IMR-90 (cell line): ENCODE measurements at regions not wholly inside any gene's neighbourhood (a gene's known extent, or its start where the extent isn't known, plus 50 kb on each side); places are given as distances from the start of the nearest gene placed in this dataset.

Experiments used
- ATAC-seq: fragments of 200-7000 bp; cut with Tn5 transposase; 2 replicates; pipeline ENCODE4 v1.9.1; 2020; ENCODE audit warnings: low read depth, mild to moderate bottlenecking, moderate library complexity
- BruUV-seq: library from RNA; stranded (reverse); fragments of 400-500 nt; replicated peaks from 2 replicates; lab custom pipeline; 2021; lab: Mats Ljungman, UMichigan
- CTCF ChIA-PET: fragments of 300-600 bp; formaldehyde crosslinking; extraction: SDS; loops from one replicate; lab custom pipeline; 2021; ENCODE audit warnings: antibody characterized with exemption; lab: Yijun Ruan, JAX
- POLR2A ChIA-PET: fragments of 300-600 bp; sonication (Branson Sonifier 250); formaldehyde crosslinking; loops from one replicate; lab custom pipeline; 2022; ENCODE audit warnings: antibody characterized with exemption; ENCODE audit not compliant: unreplicated experiment; lab: Charles Lee
- DNase-seq: peaks from one replicate; pipeline ENCODE4 v3.0.0; 2013
- H2AFZ ChIP-seq: replicated peaks from 2 replicates; pipeline ENCODE3; 2013; ENCODE audit warnings: low read length, mild to moderate bottlenecking; ENCODE audit not compliant: poor library complexity
- H2AK5ac ChIP-seq: 2 replicates; pipeline ENCODE4 v1.6.1; 2013; ENCODE audit warnings: low read depth, low read length, inconsistent platforms
- H2AK9ac ChIP-seq: replicated peaks from 2 replicates; pipeline ENCODE3; 2013; ENCODE audit warnings: mild to moderate bottlenecking, low read depth, low read length, moderate library complexity; ENCODE audit not compliant: poor library complexity
- H2BK120ac ChIP-seq: 2 replicates; pipeline ENCODE4 v1.6.1; 2013; ENCODE audit warnings: low read depth, low read length, inconsistent platforms
- H2BK15ac ChIP-seq: 3 replicates; pipeline ENCODE4 v1.6.1; 2013; ENCODE audit warnings: low read depth, low read length, inconsistent platforms
- H2BK20ac ChIP-seq: 2 replicates; pipeline ENCODE4 v1.6.1; 2013; ENCODE audit warnings: low read depth, mild to moderate bottlenecking, inconsistent platforms, low read length, moderate library complexity
- H2BK5ac ChIP-seq: 2 replicates; pipeline ENCODE4 v1.6.1; 2013; ENCODE audit warnings: mild to moderate bottlenecking, low read depth, low read length, inconsistent platforms; ENCODE audit not compliant: poor library complexity, severe bottlenecking
- H3K14ac ChIP-seq: replicated peaks from 2 replicates; pipeline ENCODE4 v1.6.1; 2013; ENCODE audit warnings: low read depth, low read length, inconsistent platforms
- H3K18ac ChIP-seq: 2 replicates; pipeline ENCODE4 v1.6.1; 2013; ENCODE audit warnings: low read depth, low read length, control low read depth
- H3K23ac ChIP-seq: 2 replicates; pipeline ENCODE4 v1.6.1; 2013; ENCODE audit warnings: low read depth, low read length, inconsistent platforms
- H3K27ac ChIP-seq: 2 replicates; pipeline ENCODE4 v1.5.1; 2013; ENCODE audit warnings: mild to moderate bottlenecking, control low read depth, low read length; ENCODE audit not compliant: insufficient read depth
- H3K27me3 ChIP-seq: 2 replicates; pipeline ENCODE4 v1.6.1; 2013; ENCODE audit warnings: low read length; ENCODE audit not compliant: control insufficient read depth, insufficient read depth
- H3K36me3 ChIP-seq: 2 replicates; pipeline ENCODE4 v1.6.1; 2013; ENCODE audit warnings: low read length, mixed read lengths; ENCODE audit not compliant: control insufficient read depth, insufficient read depth
- H3K4ac ChIP-seq: 2 replicates; pipeline ENCODE4 v1.6.1; 2013; ENCODE audit warnings: low read depth, low read length, inconsistent platforms
- H3K4me1 ChIP-seq: 2 replicates; pipeline ENCODE4 v1.6.1; 2013; ENCODE audit warnings: low read length, mixed read lengths; ENCODE audit not compliant: control insufficient read depth, insufficient read depth
- H3K4me2 ChIP-seq: 2 replicates; pipeline ENCODE4 v1.6.1; 2013; ENCODE audit warnings: low read depth, mild to moderate bottlenecking, control low read depth, low read length, moderate library complexity
- H3K4me3 ChIP-seq: 2 replicates; pipeline ENCODE4 v1.5.1; 2013; ENCODE audit warnings: low read depth, mild to moderate bottlenecking, control low read depth, low read length, moderate library complexity; ENCODE audit not compliant: insufficient read depth
- H3K56ac ChIP-seq: 2 replicates; pipeline ENCODE4 v1.6.1; 2013; ENCODE audit warnings: low read length, inconsistent platforms; ENCODE audit not compliant: insufficient read depth; ENCODE audit errors: extremely low read depth
- H3K79me1 ChIP-seq, 2 experiments: 2 replicates each; pipeline ENCODE4 v1.6.1; 2013; ENCODE audit warnings: low read length in 2 of 2, inconsistent platforms in 1 of 2, low read depth in 1 of 2
- H3K9ac ChIP-seq: 2 replicates; pipeline ENCODE4 v1.6.1; 2013; ENCODE audit warnings: low read depth, low read length, control low read depth
- H3K9me1 ChIP-seq: 2 replicates; pipeline ENCODE4 v1.6.1; 2013; ENCODE audit warnings: low read length, inconsistent platforms; ENCODE audit not compliant: insufficient read depth
- H3K9me3 ChIP-seq: 2 replicates; pipeline ENCODE4 v1.6.1; 2013; ENCODE audit warnings: low read length; ENCODE audit not compliant: control insufficient read depth, insufficient read depth
- H4K20me1 ChIP-seq: 2 replicates; pipeline ENCODE4 v1.6.1; 2013; ENCODE audit warnings: low read length, inconsistent platforms; ENCODE audit not compliant: insufficient read depth
- H4K5ac ChIP-seq: 2 replicates; pipeline ENCODE4 v1.6.1; 2013; ENCODE audit warnings: mild to moderate bottlenecking, low read depth, low read length, control low read depth
- H4K8ac ChIP-seq, 2 experiments: 2 replicates each; pipeline ENCODE4 v1.6.1; 2013; ENCODE audit warnings: low read depth in 2 of 2, low read length in 2 of 2, control low read depth in 1 of 2, inconsistent platforms in 1 of 2
- H4K91ac ChIP-seq: 2 replicates; pipeline ENCODE4 v1.6.1; 2013; ENCODE audit warnings: low read depth, low read length, inconsistent platforms; ENCODE audit not compliant: insufficient read depth
- CEBPB ChIP-seq: IDR thresholded peaks from 2 replicates; pipeline ENCODE4 v1.6.1; 2012; ENCODE audit warnings: low read depth, low read length, improper control_type of control experiment
- CHD1 ChIP-seq: IDR thresholded peaks from 2 replicates; pipeline ENCODE4 v1.6.1; 2012; ENCODE audit warnings: low read depth, low read length, improper control_type of control experiment
- FOS ChIP-seq: fragments of 150-350 bp; IDR thresholded peaks from 2 replicates; pipeline ENCODE4 v1.6.1; 2016; ENCODE audit warnings: low read depth, low read length
- MAZ ChIP-seq: IDR thresholded peaks from 2 replicates; pipeline ENCODE4 v1.6.1; 2012; ENCODE audit warnings: low read depth, mild to moderate bottlenecking, low read length, improper control_type of control experiment, moderate library complexity, borderline replicate concordance
- MXI1 ChIP-seq: IDR thresholded peaks from 2 replicates; pipeline ENCODE4 v1.6.1; 2012; ENCODE audit warnings: low read depth, mild to moderate bottlenecking, low read length, moderate library complexity, borderline replicate concordance
- POLR2A ChIP-seq: IDR thresholded peaks from 2 replicates; pipeline ENCODE4 v1.6.1; 2012; ENCODE audit warnings: mild to moderate bottlenecking, low read depth, low read length
- RAD21 ChIP-seq: IDR thresholded peaks from 2 replicates; pipeline ENCODE4 v1.6.1; 2012; ENCODE audit warnings: low read length, improper control_type of control experiment
- RCOR1 ChIP-seq: IDR thresholded peaks from 2 replicates; pipeline ENCODE4 v1.6.1; 2012; ENCODE audit warnings: mild to moderate bottlenecking, low read length, improper control_type of control experiment; ENCODE audit not compliant: insufficient replicate concordance
- SMC3 ChIP-seq: fragments of 150-350 bp; IDR thresholded peaks from 2 replicates; pipeline ENCODE4 v1.6.1; 2016; ENCODE audit warnings: low read depth, mild to moderate bottlenecking, antibody characterized with exemption, low read length, moderate library complexity
- WGBS, 2 experiments: methylation state at CpG; one replicate each; pipeline versions ENCODE4 v1.1.5 to v1.1.7; 2013; ENCODE audit warnings: missing lambda C conversion rate in 2 of 2; ENCODE audit not compliant: insufficient read length in 1 of 2; ENCODE audit errors: extremely low coverage in 2 of 2; 5-methylcytosine and 5-hydroxymethylcytosine counted together
- dilution Hi-C: fragments of 300-500 bp; cut with HindIII; formaldehyde crosslinking; loops from one replicate; pipeline ENCODE4 v1.14.3; 2018; ENCODE audit warnings: low sequenced_read_pairs; ENCODE audit not compliant: unreplicated experiment
- in situ Hi-C: fragments of 300-500 bp; cut with MboI; formaldehyde crosslinking; loops from 3 replicates; pipeline ENCODE4 v1.14.3; 2019; ENCODE audit warnings: low sequenced_read_pairs, inconsistent platforms, mixed read lengths
- intact Hi-C: fragments of 100-400 bp; cut with micrococcal nuclease; formaldehyde crosslinking; loops from 2 replicates; pipeline ENCODE4 v1.10.0; 2022
- TF ChIP-seq, protein P1 (sequence below): fragments of 150-350 bp; IDR thresholded peaks from 2 replicates; pipeline ENCODE4 v1.6.1; 2016; ENCODE audit warnings: low read depth, mild to moderate bottlenecking, low read length, moderate library complexity, borderline replicate concordance

GRCh38 chr13:28602580-28602979, 56.4 kb upstream of the POMP start:
- peak overlapping the region; percentile 61 for H4K91ac ChIP-seq
- no CpG with 5 or more reads among the region's 2 CpGs for WGBS, 2 experiments
- intact Hi-C loops (no loop called here), dilution Hi-C loops (no loop called here), in situ Hi-C loops (no loop called here)
- H3K36me3 ChIP-seq, result no peaks in the 10 kb centered on the region
- POLR2A ChIA-PET, result no interaction called here
- no peak overlapping the region for H3K27ac ChIP-seq
- H4K8ac ChIP-seq, result peak overlapping the region; percentile 8 to 51; a peak in 3 of 4 replicates
- H3K56ac ChIP-seq, result no peak overlapping the region
- no peak overlapping the region for H2BK5ac ChIP-seq
- peak overlapping the region; percentile 55 for H2BK20ac ChIP-seq
- no peak overlapping the region for H4K5ac ChIP-seq
- H2AK5ac ChIP-seq, result no peak overlapping the region
- H3K4me3 ChIP-seq, result no peak overlapping the region
- peak overlapping the region; percentile 83 for H2AFZ ChIP-seq
- no TSS peak for BruUV-seq
- 0 out of 2 replicates have a peak overlapping the region, but pooled peaks have one; percentile 45 for H3K18ac ChIP-seq
- H2BK120ac ChIP-seq, result peak overlapping the region; percentile 74
- peaks cover 6% of the 10 kb centered on the region; the same call in 1 of the 2 replicates for H3K9me3 ChIP-seq
- ATAC-seq, result no peak; the same call in 1 of the 2 replicates
- H3K9ac ChIP-seq, result no peak overlapping the region
- peak overlapping the region; percentile 33; the same call in 1 of the 2 replicates for H3K23ac ChIP-seq
- H3K27me3 ChIP-seq, result no peaks in the 10 kb centered on the region
- no peak overlapping the region for H2AK9ac ChIP-seq
- H3K4me1 ChIP-seq, result peaks cover 2% of the 10 kb centered on the region; the same call in 1 of the 2 replicates
- peak overlapping the region; percentile 23; the same call in 2 of the 3 replicates for H2BK15ac ChIP-seq
- CTCF ChIA-PET, result no interaction called here
- H3K79me1 ChIP-seq, result no peaks in the 10 kb centered on the region
- DNase-seq, result no peak
- H3K14ac ChIP-seq, result peak overlapping the region; percentile 63; the same call in 1 of the 2 replicates
- no peak overlapping the region for H3K4me2 ChIP-seq
- no peaks in the 10 kb centered on the region for H4K20me1 ChIP-seq
- H3K9me1 ChIP-seq, result no peaks in the 10 kb centered on the region
- no peak for TF ChIP-seq RCOR1
- no peak for TF ChIP-seq SMC3
- TF ChIP-seq CHD1, result no peak
- TF ChIP-seq POLR2A, result no peak
- no peak for TF ChIP-seq RAD21
- TF ChIP-seq FOS, result no peak
- TF ChIP-seq CEBPB, result no peak
- TF ChIP-seq, protein P1, sequence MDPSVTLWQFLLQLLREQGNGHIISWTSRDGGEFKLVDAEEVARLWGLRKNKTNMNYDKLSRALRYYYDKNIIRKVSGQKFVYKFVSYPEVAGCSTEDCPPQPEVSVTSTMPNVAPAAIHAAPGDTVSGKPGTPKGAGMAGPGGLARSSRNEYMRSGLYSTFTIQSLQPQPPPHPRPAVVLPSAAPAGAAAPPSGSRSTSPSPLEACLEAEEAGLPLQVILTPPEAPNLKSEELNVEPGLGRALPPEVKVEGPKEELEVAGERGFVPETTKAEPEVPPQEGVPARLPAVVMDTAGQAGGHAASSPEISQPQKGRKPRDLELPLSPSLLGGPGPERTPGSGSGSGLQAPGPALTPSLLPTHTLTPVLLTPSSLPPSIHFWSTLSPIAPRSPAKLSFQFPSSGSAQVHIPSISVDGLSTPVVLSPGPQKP, result no peak
- no peak for TF ChIP-seq MXI1
- TF ChIP-seq MAZ, result no peak
- H3K4ac ChIP-seq, result peak overlapping the region; percentile 59
